GM13976 (cell line): ENCODE measurements at regions not wholly inside any gene's neighbourhood (a gene's known extent, or its start where the extent isn't known, plus 50 kb on each side); places are given as distances from the start of the nearest gene placed in this dataset.

Experiments used
- DNase-seq: peaks from one replicate; pipeline ENCODE4 v3.0.0; 2012; ENCODE audit warnings: low spot score
- CTCF ChIP-seq: IDR thresholded peaks from 2 replicates; pipeline ENCODE4 v1.5.1; 2012; ENCODE audit warnings: borderline replicate concordance, mild to moderate bottlenecking; ENCODE audit not compliant: insufficient read depth; ENCODE audit errors: extremely low read depth, missing control alignments, control extremely low read depth
- in situ Hi-C: fragments of 300-500 bp; cut with MboI; formaldehyde crosslinking; loops from one replicate; pipeline ENCODE4 v1.12.0; 2022; ENCODE audit warnings: low sequenced_read_pairs, mixed read lengths, inconsistent platforms; ENCODE audit not compliant: unreplicated experiment

- DNase-seq: no peak
- in situ Hi-C loops: no loop called here
- no peak for TF ChIP-seq CTCF
Observed at GRCh38 chr5:130452744-130453143, 548.5 kb downstream of the CHSY3 start.

GRCh38 chr5:130436430-130436829, 532.2 kb downstream of the CHSY3 start:
- no peak for DNase-seq
- in situ Hi-C loops: no loop called here
- TF ChIP-seq CTCF: no peak

- no peak for TF ChIP-seq CTCF
- in situ Hi-C loops: no loop called here
- no peak for DNase-seq
Observed at GRCh38 chr5:130427222-130427955, 523.1 kb downstream of the CHSY3 start.

- DNase-seq: no peak
- in situ Hi-C loops: no loop called here
- no peak for TF ChIP-seq CTCF
Observed at GRCh38 chr5:130425424-130425823, 521.2 kb downstream of the CHSY3 start.

- in situ Hi-C loops: no loop called here
- no peak for TF ChIP-seq CTCF
- DNase-seq: no peak
Observed at GRCh38 chr5:130424341-130424740, 520.1 kb downstream of the CHSY3 start.

- in situ Hi-C loops: no loop called here
- no peak for DNase-seq
Observed at GRCh38 chr5:130402906-130403305, 498.6 kb downstream of the CHSY3 start.

More at GRCh38 chr5:130402906-130403305, 498.6 kb downstream of the CHSY3 start:
- no peak for TF ChIP-seq CTCF
